SU-DHL-6 (cell line): ENCODE measurements at regions not wholly inside any gene's neighbourhood (a gene's known extent, or its start where the extent isn't known, plus 50 kb on each side); places are given as distances from the start of the nearest gene placed in this dataset.

Source experiments
- H2AFZ ChIP-seq: fragments of 200-600 bp; sonication (generic); 2 replicates; pipeline ENCODE4 v1.6.1; 2014; ENCODE audit warnings: low read depth, mild to moderate bottlenecking, moderate library complexity, mixed read lengths, antibody characterized with exemption, low read length; ENCODE audit not compliant: severe bottlenecking
- H3F3A ChIP-seq: fragments of 200-600 bp; shearing (Covaris generic); 2 replicates; pipeline ENCODE4 v1.6.0; 2016; ENCODE audit warnings: antibody characterized with exemption, mild to moderate bottlenecking; ENCODE audit not compliant: insufficient read depth
- H3K27ac ChIP-seq: fragments of 200-600 bp; sonication (generic); 2 replicates; pipeline ENCODE4 v1.5.1; 2016; ENCODE audit warnings: low read depth, mild to moderate bottlenecking, low read length, moderate library complexity, mixed read lengths
- H3K27me3 ChIP-seq: fragments of 200-600 bp; sonication (generic), shearing (Covaris generic); 2 replicates; pipeline ENCODE4 v1.6.0; 2014; ENCODE audit warnings: mild to moderate bottlenecking, low read length
- H3K36me3 ChIP-seq: fragments of 200-600 bp; sonication (generic); 2 replicates; pipeline ENCODE4 v1.6.1; 2014; ENCODE audit warnings: mild to moderate bottlenecking, low read length, mixed read lengths
- H3K4me2 ChIP-seq: fragments of 300-600, 200-600 bp; shearing (Covaris generic), sonication (generic); 2 replicates; pipeline ENCODE4 v1.6.0; 2014; ENCODE audit warnings: low read length, low read depth, mild to moderate bottlenecking; ENCODE audit not compliant: poor library complexity, severe bottlenecking
- H3K4me3 ChIP-seq: fragments of 200-600 bp; sonication (generic); 2 replicates; pipeline ENCODE4 v1.5.1; 2014; ENCODE audit warnings: antibody characterized with exemption, low read length, mild to moderate bottlenecking, mixed read lengths; ENCODE audit not compliant: insufficient read depth, poor library complexity, severe bottlenecking
- H3K79me2 ChIP-seq: fragments of 200-600 bp; sonication (generic); 2 replicates; pipeline ENCODE4 v1.6.1; 2014; ENCODE audit warnings: mild to moderate bottlenecking, low read length, moderate library complexity; ENCODE audit not compliant: insufficient read depth
- H3K9ac ChIP-seq: fragments of 200-600 bp; sonication (generic); 2 replicates; pipeline ENCODE4 v1.7.0; 2014; ENCODE audit warnings: mild to moderate bottlenecking, low read length
- H3K9me2 ChIP-seq: fragments of 200-600 bp; sonication (generic); replicated peaks from 2 replicates; pipeline ENCODE4 v1.6.1; 2014; ENCODE audit warnings: low read length; ENCODE audit not compliant: insufficient read depth
- H3K9me3 ChIP-seq: fragments of 200-600 bp; sonication (generic); 2 replicates; pipeline ENCODE4 v1.6.1; 2014; ENCODE audit warnings: low read length, mixed read lengths; ENCODE audit not compliant: insufficient read depth
- H4K20me1 ChIP-seq: fragments of 200-600 bp; sonication (generic); 2 replicates; pipeline ENCODE4 v1.6.1; 2014; ENCODE audit warnings: low read depth, mild to moderate bottlenecking, antibody characterized with exemption, low read length, moderate library complexity, mixed read lengths
- EZH2phosphoT487 ChIP-seq: fragments of 200-600 bp; sonication (generic), shearing (Covaris generic); conservative IDR thresholded peaks from 2 replicates; pipeline ENCODE4 v1.6.1; 2018; ENCODE audit warnings: mild to moderate bottlenecking, antibody characterized with exemption, low read length, moderate library complexity, mixed read lengths
- TF ChIP-seq, protein P1 (sequence below): fragments of 200-600 bp; sonication (generic); IDR thresholded peaks from one replicate; pipeline ENCODE4 v1.5.1; 2017; ENCODE audit warnings: antibody characterized with exemption, mild to moderate bottlenecking, low read length, moderate library complexity; ENCODE audit not compliant: insufficient read depth, poor library complexity, severe bottlenecking

DNA sequence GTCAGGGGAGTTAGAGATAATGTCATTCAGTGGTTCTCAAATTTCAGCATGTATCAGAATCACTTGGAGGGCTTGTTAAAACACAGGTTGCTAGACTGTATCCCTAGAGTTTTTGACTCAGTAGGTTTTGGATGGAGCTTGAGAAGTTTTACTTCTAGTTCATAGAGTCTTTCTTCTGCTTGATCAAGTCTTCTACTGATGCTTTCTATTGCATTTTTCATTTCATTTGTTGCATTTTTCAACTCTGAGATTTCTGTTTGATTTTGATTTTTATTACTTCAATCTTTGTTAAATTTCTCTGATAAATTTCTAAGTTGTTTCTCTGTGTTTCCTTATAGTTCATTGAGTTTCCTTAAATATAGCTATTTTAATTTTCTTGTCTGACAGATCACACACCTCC is 361.4 kb downstream of the RAPGEF2 start:
- Histone ChIP-seq H3K36me3 (no peaks in the 10 kb centered on the region), H3K9ac (no peak overlapping the region), H3K4me3 (no peak overlapping the region), H3K9me2 (no peaks in the 10 kb centered on the region), H3K27ac (no peak overlapping the region), H3K4me2 (no peak overlapping the region), H2AFZ (no peak overlapping the region), H3K79me2 (no peaks in the 10 kb centered on the region), H3K27me3 (no peaks in the 10 kb centered on the region), H4K20me1 (no peaks in the 10 kb centered on the region), H3K9me3 (no peaks in the 10 kb centered on the region), H3F3A (no peaks in the 10 kb centered on the region)
- TF ChIP-seq, protein P1, sequence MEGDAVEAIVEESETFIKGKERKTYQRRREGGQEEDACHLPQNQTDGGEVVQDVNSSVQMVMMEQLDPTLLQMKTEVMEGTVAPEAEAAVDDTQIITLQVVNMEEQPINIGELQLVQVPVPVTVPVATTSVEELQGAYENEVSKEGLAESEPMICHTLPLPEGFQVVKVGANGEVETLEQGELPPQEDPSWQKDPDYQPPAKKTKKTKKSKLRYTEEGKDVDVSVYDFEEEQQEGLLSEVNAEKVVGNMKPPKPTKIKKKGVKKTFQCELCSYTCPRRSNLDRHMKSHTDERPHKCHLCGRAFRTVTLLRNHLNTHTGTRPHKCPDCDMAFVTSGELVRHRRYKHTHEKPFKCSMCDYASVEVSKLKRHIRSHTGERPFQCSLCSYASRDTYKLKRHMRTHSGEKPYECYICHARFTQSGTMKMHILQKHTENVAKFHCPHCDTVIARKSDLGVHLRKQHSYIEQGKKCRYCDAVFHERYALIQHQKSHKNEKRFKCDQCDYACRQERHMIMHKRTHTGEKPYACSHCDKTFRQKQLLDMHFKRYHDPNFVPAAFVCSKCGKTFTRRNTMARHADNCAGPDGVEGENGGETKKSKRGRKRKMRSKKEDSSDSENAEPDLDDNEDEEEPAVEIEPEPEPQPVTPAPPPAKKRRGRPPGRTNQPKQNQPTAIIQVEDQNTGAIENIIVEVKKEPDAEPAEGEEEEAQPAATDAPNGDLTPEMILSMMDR = no peak
- no peak for TF ChIP-seq EZH2phosphoT487

DNA sequence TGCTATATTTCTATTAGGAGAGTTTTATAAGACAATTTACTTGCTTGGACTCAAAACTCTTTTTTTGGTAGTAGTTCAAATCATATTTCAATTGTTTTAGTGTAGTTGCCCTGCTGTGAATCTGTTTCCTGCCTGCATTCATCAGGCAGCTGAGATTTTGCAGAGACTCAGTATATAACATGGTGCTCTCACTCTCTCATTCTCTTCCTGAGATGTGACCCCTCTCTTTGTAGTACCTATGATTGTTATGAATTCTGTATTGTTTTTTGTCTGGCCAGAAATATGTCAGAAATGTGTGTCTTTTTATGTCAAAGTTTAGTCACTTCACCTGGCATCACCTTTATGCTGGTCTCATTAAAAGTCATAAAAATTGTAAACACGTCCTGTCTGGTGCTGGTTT is 374.0 kb downstream of the RAPGEF2 start:
- Histone ChIP-seq H3K36me3 (no peaks in the 10 kb centered on the region), H3K4me3 (no peak overlapping the region), H2AFZ (no peak overlapping the region), H4K20me1 (no peaks in the 10 kb centered on the region), H3F3A (no peaks in the 10 kb centered on the region), H3K79me2 (no peaks in the 10 kb centered on the region), H3K9me3 (no peaks in the 10 kb centered on the region), H3K9me2 (no peaks in the 10 kb centered on the region), H3K27ac (no peak overlapping the region), H3K27me3 (no peaks in the 10 kb centered on the region), H3K9ac (no peak overlapping the region), H3K4me2 (no peak overlapping the region)
- TF ChIP-seq, protein P1 = no peak
- TF ChIP-seq EZH2phosphoT487 = no peak

DNA sequence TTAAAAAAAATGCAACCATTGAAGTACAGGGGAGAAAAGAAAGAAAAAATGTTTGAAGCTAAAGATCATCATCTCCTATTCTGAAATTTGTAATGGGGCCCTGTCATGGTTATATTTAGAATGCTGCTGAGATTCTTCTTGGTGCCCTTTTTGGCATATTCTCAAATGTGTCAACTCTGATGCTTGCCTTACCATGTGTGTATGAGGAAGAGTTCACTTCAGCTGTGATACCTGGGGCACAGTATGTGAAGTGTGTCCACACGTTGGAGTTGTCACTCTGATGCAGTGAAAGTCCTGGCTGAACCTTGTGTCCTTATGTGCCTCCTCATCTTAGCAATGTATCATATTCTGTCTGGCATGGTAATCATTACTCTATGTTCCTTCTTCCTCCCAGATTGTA is 377.9 kb downstream of the RAPGEF2 start:
- Histone ChIP-seq H3K27me3 (no peaks in the 10 kb centered on the region), H3K9ac (no peak overlapping the region), H3K4me2 (no peak overlapping the region), H2AFZ (no peak overlapping the region), H3K9me2 (no peaks in the 10 kb centered on the region), H3K36me3 (no peaks in the 10 kb centered on the region), H3K27ac (no peak overlapping the region), H3K9me3 (no peaks in the 10 kb centered on the region), H3K79me2 (no peaks in the 10 kb centered on the region), H3F3A (no peaks in the 10 kb centered on the region), H3K4me3 (no peak overlapping the region), H4K20me1 (no peaks in the 10 kb centered on the region)
- TF ChIP-seq EZH2phosphoT487 = no peak
- TF ChIP-seq, protein P1 = no peak

DNA sequence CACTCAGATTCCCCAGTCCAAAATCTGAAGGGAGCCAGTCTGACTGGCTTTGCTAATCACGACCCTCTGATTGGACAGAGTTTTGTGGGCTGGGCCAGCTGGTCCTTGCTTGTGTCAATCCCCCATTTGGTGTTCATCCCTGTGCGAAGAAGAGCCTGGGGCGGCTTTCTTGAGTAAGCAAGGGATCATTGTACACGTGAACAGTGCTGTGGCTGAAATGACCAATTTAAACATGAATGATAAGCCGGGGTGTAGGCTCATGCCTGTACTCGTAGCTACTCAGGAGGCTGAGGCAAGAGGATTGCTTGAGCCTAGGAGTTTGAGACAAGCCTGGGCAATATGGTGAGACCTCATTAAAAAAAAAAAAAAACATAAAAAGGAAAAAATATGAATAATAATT is 379.1 kb downstream of the RAPGEF2 start:
- Histone ChIP-seq H3K9me2 (no peaks in the 10 kb centered on the region), H3K4me2 (no peak overlapping the region), H4K20me1 (no peaks in the 10 kb centered on the region), H3K9me3 (no peaks in the 10 kb centered on the region), H3K9ac (no peak overlapping the region), H3K27ac (no peak overlapping the region), H3K79me2 (no peaks in the 10 kb centered on the region), H3F3A (no peaks in the 10 kb centered on the region), H3K4me3 (no peak overlapping the region), H3K27me3 (no peaks in the 10 kb centered on the region), H2AFZ (no peak overlapping the region), H3K36me3 (no peaks in the 10 kb centered on the region)
- TF ChIP-seq, protein P1 = no peak
- TF ChIP-seq EZH2phosphoT487 = no peak
